ENCODE measurements at regions not wholly inside any gene's neighbourhood (a gene's known extent, or its start where the extent isn't known, plus 50 kb on each side); places are given as distances from the start of the nearest gene placed in this dataset.

- TF ChIP-seq, protein P1, sequence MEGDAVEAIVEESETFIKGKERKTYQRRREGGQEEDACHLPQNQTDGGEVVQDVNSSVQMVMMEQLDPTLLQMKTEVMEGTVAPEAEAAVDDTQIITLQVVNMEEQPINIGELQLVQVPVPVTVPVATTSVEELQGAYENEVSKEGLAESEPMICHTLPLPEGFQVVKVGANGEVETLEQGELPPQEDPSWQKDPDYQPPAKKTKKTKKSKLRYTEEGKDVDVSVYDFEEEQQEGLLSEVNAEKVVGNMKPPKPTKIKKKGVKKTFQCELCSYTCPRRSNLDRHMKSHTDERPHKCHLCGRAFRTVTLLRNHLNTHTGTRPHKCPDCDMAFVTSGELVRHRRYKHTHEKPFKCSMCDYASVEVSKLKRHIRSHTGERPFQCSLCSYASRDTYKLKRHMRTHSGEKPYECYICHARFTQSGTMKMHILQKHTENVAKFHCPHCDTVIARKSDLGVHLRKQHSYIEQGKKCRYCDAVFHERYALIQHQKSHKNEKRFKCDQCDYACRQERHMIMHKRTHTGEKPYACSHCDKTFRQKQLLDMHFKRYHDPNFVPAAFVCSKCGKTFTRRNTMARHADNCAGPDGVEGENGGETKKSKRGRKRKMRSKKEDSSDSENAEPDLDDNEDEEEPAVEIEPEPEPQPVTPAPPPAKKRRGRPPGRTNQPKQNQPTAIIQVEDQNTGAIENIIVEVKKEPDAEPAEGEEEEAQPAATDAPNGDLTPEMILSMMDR (IDR thresholded peaks at IDR 0.05): no peak
- TF ChIP-seq ATF2 (CRISPR knock-in tag; IDR thresholded peaks at IDR 0.05; ENCODE audit: borderline replicate concordance, low read depth) (no peak), ZNF138 (CRISPR knock-in tag; conservative IDR thresholded peaks at IDR 0.05) (no peak), MAX (CRISPR knock-in tag; IDR thresholded peaks at IDR 0.05) (no peak), ZBTB43 (CRISPR knock-in tag; IDR thresholded peaks at IDR 0.05) (no peak), GABPB1 (CRISPR knock-in tag; IDR thresholded peaks at IDR 0.05) (no peak), JUN (CRISPR knock-in tag; IDR thresholded peaks at IDR 0.05) (no peak), ZNF532 (CRISPR knock-in tag; IDR thresholded peaks at IDR 0.05; ENCODE audit: borderline replicate concordance) (no peak), SP1 (CRISPR knock-in tag; conservative IDR thresholded peaks at IDR 0.05) (no peak), CREB1 (CRISPR knock-in tag; IDR thresholded peaks at IDR 0.05) (no peak)
- TF ChIP-seq, protein P2, sequence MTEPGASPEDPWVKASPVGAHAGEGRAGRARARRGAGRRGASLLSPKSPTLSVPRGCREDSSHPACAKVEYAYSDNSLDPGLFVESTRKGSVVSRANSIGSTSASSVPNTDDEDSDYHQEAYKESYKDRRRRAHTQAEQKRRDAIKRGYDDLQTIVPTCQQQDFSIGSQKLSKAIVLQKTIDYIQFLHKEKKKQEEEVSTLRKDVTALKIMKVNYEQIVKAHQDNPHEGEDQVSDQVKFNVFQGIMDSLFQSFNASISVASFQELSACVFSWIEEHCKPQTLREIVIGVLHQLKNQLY (CRISPR knock-in tag; IDR thresholded peaks at IDR 0.05): no peak
- TF ChIP-seq, protein P3, sequence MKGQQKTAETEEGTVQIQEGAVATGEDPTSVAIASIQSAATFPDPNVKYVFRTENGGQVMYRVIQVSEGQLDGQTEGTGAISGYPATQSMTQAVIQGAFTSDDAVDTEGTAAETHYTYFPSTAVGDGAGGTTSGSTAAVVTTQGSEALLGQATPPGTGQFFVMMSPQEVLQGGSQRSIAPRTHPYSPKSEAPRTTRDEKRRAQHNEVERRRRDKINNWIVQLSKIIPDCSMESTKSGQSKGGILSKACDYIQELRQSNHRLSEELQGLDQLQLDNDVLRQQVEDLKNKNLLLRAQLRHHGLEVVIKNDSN (CRISPR knock-in tag; IDR thresholded peaks at IDR 0.05): no peak
- TF ChIP-seq, protein P4, sequence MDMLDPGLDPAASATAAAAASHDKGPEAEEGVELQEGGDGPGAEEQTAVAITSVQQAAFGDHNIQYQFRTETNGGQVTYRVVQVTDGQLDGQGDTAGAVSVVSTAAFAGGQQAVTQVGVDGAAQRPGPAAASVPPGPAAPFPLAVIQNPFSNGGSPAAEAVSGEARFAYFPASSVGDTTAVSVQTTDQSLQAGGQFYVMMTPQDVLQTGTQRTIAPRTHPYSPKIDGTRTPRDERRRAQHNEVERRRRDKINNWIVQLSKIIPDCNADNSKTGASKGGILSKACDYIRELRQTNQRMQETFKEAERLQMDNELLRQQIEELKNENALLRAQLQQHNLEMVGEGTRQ (CRISPR knock-in tag; IDR thresholded peaks at IDR 0.05): no peak
Observed at GRCh38 chr1:172812118-172812517, 153.2 kb downstream of the FASLG start.
